Peyer's patch (tissue), 4 donors: ENCODE measurements at regions not wholly inside any gene's neighbourhood (a gene's known extent, or its start where the extent isn't known, plus 50 kb on each side); places are given as distances from the start of the nearest gene placed in this dataset.

Experiments used
- POLR2A ChIP-seq, 2 donors: fragments of 450-650 bp; IDR thresholded peaks; one replicate each; pipeline ENCODE4 v1.5.1; 2017; ENCODE audit warnings: antibody characterized with exemption in 2 of 2, mild to moderate bottlenecking in 2 of 2, moderate library complexity in 2 of 2
- TF ChIP-seq, protein P1 (sequence below), 6 experiments: fragments of 450-650 bp in 4 of 6; fragments of 200-600 bp in 2 of 6; sonication (generic) in 1 of 6; IDR thresholded peaks; one replicate each; pipeline ENCODE4 v1.5.1; 2017 to 2019; ENCODE audit warnings: antibody characterized with exemption in 6 of 6, mild to moderate bottlenecking in 3 of 6, moderate library complexity in 1 of 6

DNA sequence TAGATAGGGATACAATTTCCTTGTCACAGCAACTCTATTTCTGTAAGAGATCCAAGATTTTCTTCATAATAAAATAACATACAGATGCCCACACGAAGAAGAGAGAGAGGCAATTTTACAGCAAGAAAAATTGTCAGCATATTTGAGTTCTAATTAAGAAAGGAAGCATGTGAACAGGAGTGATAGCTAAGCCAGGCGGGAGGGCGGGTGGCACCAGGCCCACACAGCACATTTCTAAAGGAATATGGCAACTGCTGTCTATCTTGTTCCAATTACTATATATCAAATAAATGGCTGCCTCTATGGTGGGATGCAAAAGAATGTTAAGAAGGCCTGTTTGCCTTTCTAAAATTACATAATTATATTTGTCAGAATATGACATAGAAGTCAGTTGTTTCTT is 248.3 kb upstream of the DOK6 start:
- no peak for TF ChIP-seq POLR2A (IDR thresholded peaks at IDR 0.05)
- TF ChIP-seq, protein P1, sequence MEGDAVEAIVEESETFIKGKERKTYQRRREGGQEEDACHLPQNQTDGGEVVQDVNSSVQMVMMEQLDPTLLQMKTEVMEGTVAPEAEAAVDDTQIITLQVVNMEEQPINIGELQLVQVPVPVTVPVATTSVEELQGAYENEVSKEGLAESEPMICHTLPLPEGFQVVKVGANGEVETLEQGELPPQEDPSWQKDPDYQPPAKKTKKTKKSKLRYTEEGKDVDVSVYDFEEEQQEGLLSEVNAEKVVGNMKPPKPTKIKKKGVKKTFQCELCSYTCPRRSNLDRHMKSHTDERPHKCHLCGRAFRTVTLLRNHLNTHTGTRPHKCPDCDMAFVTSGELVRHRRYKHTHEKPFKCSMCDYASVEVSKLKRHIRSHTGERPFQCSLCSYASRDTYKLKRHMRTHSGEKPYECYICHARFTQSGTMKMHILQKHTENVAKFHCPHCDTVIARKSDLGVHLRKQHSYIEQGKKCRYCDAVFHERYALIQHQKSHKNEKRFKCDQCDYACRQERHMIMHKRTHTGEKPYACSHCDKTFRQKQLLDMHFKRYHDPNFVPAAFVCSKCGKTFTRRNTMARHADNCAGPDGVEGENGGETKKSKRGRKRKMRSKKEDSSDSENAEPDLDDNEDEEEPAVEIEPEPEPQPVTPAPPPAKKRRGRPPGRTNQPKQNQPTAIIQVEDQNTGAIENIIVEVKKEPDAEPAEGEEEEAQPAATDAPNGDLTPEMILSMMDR (IDR thresholded peaks at IDR 0.05) = no peak
